ENCODE measurements at regions not wholly inside any gene's neighbourhood (a gene's known extent, or its start where the extent isn't known, plus 50 kb on each side); places are given as distances from the start of the nearest gene placed in this dataset.

DNA sequence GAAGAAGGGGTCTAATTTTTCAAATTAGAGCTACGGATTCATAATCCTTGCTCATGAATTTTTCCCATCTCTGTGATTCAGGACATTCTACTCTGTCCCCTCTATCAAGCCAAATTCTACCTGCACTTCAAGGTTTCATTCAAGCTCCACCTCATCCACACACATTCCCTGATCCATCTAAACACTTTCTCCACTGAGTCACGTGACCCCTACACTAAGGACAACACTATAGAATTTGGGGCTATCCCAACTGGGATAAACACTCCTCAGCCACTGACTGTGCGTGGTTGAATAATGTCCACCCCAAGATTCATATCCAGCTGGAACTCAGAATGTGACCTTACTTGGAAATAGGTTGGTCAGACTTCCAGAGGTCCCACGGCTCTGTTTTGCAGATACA is 159.9 kb upstream of the ACVR2A start:
- no peak for DNase-seq (ENCODE audit: low spot score)
- CTCF ChIA-PET, result no interaction called here
- H3K27ac ChIP-seq, result no peak overlapping the region
- TF ChIP-seq, protein P1, sequence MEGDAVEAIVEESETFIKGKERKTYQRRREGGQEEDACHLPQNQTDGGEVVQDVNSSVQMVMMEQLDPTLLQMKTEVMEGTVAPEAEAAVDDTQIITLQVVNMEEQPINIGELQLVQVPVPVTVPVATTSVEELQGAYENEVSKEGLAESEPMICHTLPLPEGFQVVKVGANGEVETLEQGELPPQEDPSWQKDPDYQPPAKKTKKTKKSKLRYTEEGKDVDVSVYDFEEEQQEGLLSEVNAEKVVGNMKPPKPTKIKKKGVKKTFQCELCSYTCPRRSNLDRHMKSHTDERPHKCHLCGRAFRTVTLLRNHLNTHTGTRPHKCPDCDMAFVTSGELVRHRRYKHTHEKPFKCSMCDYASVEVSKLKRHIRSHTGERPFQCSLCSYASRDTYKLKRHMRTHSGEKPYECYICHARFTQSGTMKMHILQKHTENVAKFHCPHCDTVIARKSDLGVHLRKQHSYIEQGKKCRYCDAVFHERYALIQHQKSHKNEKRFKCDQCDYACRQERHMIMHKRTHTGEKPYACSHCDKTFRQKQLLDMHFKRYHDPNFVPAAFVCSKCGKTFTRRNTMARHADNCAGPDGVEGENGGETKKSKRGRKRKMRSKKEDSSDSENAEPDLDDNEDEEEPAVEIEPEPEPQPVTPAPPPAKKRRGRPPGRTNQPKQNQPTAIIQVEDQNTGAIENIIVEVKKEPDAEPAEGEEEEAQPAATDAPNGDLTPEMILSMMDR (conservative IDR thresholded peaks at IDR 0.05; ENCODE audit: low read depth), result no peak
- POLR2A ChIA-PET (ENCODE audit: low non-redundant PET), result interaction anchor here (0.5 kb wide), 1 partner anchor 45 kb away, joined by 3 read pairs; no protein-coding TSS in a partner anchor

DNA sequence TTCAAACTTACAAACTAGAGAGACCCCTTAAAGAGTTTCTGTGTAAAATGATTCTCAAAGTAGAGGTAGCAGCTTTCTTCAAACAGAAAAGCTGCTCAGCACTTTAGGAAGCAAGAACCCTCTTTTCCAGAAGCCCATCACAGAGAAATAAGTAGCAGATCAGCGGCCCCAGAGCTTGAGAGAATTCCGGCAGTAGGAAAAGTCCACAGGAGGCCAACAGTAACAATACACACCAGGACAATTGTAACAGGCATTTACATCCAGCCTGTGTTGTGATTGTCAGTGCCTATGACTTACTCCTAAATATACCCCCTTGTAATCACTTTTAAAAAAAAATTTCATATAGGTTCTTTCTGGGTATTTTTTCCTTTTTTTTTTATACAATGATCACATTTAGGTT is 161.4 kb upstream of the ACVR2A start:
- no peak for DNase-seq (ENCODE audit: low spot score)
- CTCF ChIA-PET, result interaction anchor here (0.6 kb wide), 1 partner anchor 1643 kb away, joined by 5 read pairs; no protein-coding TSS in a partner anchor
- POLR2A ChIA-PET (ENCODE audit: low non-redundant PET), result no interaction called here
- H3K27ac ChIP-seq, result no peak overlapping the region
- TF ChIP-seq, protein P1 (conservative IDR thresholded peaks at IDR 0.05; ENCODE audit: low read depth), result no peak

DNA sequence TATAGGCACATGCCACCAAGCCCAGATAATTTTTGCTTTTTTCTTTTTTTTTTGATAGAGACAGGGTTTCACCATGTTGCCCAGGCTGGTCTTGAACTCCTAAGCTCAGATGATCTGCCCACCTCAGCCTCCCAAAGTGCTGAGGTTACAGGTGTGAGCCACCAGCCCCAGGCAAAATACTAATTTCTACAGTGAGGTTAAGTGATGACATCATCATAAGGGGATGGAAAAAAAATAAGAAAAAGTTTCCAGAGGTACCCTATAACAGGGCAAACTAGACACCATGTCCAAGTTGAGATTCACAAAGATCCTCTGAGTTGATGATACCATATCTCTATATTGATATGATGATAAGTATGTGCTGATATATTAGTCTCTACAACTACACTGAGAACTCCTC is 163.7 kb upstream of the ACVR2A start:
- no peak for DNase-seq (ENCODE audit: low spot score)
- POLR2A ChIA-PET (ENCODE audit: low non-redundant PET), result no interaction called here
- TF ChIP-seq, protein P1 (conservative IDR thresholded peaks at IDR 0.05; ENCODE audit: low read depth), result no peak
- CTCF ChIA-PET, result no interaction called here
- H3K27ac ChIP-seq, result no peak overlapping the region

DNA sequence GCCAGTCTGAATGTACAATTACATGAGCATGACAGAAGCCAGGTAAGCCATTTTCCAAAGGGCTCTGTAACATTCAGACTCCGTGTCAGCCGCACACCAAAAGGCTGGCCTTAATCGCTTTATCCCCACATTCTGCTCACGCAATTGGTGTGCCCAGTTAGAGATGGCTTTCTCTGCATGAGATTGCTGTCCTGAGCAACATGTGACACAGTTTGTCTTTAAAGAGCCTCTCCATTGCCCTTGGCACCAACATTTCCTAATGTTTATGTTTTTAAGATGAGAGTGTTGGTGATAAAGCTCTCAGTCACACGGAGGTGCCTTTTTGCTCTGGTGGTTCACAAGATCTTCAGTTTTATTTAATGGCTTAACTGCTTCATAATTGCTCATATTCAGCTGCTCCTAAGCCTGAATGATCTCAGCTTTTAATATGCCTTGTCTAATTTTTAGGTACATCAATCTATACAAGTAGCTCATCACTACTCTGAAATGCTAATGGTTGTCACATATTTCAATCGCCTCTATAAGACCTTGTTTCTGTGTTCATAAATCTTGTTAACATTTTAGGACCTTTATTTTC is 164.8 kb upstream of the ACVR2A start:
- POLR2A ChIA-PET (ENCODE audit: low non-redundant PET), result no interaction called here
- CTCF ChIA-PET, result no interaction called here
- TF ChIP-seq, protein P1 (conservative IDR thresholded peaks at IDR 0.05; ENCODE audit: low read depth), result no peak
- DNase-seq (ENCODE audit: low spot score), result no peak
- H3K27ac ChIP-seq, result no peak overlapping the region

DNA sequence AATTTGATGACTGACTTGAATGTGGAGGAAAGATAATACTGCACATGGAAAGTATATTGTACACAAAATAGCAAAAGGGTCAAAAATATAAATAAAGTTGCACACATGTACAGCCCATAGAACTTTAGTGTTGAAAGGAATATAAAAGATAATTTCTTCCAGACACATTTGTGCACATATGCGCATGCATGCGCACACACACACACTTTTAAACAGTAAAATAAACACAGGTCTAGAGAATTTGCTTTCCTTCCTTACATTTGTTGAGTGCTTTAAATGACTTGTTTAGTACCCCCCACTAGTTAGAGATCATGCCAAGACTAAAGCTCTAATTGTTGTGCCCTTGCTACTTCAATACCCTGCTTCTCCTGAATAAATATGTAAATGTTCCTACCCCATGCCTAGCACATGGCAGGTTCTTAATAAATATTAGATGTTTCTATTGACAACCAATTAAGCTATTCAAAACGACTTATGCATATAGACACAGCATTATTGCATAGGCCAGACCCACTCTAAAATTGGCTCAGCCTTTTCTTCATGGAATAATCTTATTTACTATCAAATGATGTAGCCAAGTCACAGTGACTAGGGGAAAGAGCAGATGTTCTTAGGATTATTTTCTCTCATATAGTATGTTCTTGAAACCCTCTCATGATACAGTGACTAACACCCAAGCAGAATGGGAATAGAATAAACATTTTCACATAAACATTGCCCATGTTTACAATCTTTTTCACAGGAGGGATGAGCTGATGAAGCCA is 165.5 kb upstream of the ACVR2A start:
- ChIA-PET POLR2A (ENCODE audit: low non-redundant PET) (no interaction called here), CTCF (interaction anchor here (0.6 kb wide), 1 partner anchor 1950 kb away, joined by 3 read pairs; no protein-coding TSS in a partner anchor)
- no peak overlapping the region for H3K27ac ChIP-seq
- no peak for DNase-seq (ENCODE audit: low spot score)
- TF ChIP-seq, protein P1 (conservative IDR thresholded peaks at IDR 0.05; ENCODE audit: low read depth), result no peak

DNA sequence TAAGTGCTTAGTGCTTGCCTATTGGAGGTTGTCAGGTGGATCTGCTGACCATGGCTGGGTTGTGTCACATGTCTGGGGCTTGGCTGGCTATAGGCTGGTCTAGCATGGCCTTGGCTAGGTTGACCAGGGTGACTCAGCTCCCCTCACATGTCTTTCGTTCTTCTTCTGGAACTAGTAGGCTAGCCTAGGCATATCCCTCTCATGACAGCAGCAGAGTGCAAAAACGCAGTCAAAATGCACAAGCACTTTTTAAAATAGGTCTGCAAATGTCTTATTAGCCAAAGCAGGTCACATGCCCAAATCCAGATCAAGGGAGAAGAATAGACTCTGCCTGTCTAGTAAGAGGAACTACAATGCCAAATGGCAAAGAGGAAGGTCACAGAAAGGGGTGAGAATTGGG is 179.7 kb upstream of the ACVR2A start:
- H3K27ac ChIP-seq, result peak overlapping the region; percentile 37; the same call in 1 of the 2 replicates
- TF ChIP-seq, protein P1 (conservative IDR thresholded peaks at IDR 0.05; ENCODE audit: low read depth), result no peak
- DNase-seq (ENCODE audit: low spot score), result peak; percentile 17
- CTCF ChIA-PET, result no interaction called here
- POLR2A ChIA-PET (ENCODE audit: low non-redundant PET), result no interaction called here
